ENCODE measurements at regions not wholly inside any gene's neighbourhood (a gene's known extent, or its start where the extent isn't known, plus 50 kb on each side); places are given as distances from the start of the nearest gene placed in this dataset.

GRCh38 chr9:108786901-108787689, 68.7 kb downstream of the ACTL7B start:
- TF ChIP-seq CTCF (IDR thresholded peaks at IDR 0.05; ENCODE audit: extremely low read depth, missing control alignments): no peak
- DNase-seq (ENCODE audit: low spot score): no peak

GRCh38 chr9:108786322-108786721, 69.5 kb downstream of the ACTL7B start:
- TF ChIP-seq CTCF (IDR thresholded peaks at IDR 0.05; ENCODE audit: extremely low read depth, missing control alignments): no peak
- no peak for DNase-seq (ENCODE audit: low spot score)

- TF ChIP-seq CTCF (IDR thresholded peaks at IDR 0.05; ENCODE audit: extremely low read depth, missing control alignments): no peak
- DNase-seq (ENCODE audit: low spot score): no peak
Measured at GRCh38 chr9:108784998-108785397, 70.8 kb downstream of the ACTL7B start.

- no peak for TF ChIP-seq CTCF (IDR thresholded peaks at IDR 0.05; ENCODE audit: extremely low read depth, missing control alignments)
- DNase-seq (ENCODE audit: low spot score): no peak
Measured at GRCh38 chr9:108783731-108784495, 71.9 kb downstream of the ACTL7B start.

- no peak for DNase-seq (ENCODE audit: low spot score)
- no peak for TF ChIP-seq CTCF (IDR thresholded peaks at IDR 0.05; ENCODE audit: extremely low read depth, missing control alignments)
Measured at GRCh38 chr9:108783326-108783725, 72.5 kb downstream of the ACTL7B start.

- no peak for DNase-seq (ENCODE audit: low spot score)
- TF ChIP-seq CTCF (IDR thresholded peaks at IDR 0.05; ENCODE audit: extremely low read depth, missing control alignments): no peak
Measured at GRCh38 chr9:108780942-108781734, 74.6 kb downstream of the ACTL7B start.
